SK-N-SH treated with all-trans-retinoic acid at 6 μM for 48 hours (cell line): ENCODE measurements at regions not wholly inside any gene's neighbourhood (a gene's known extent, or its start where the extent isn't known, plus 50 kb on each side); places are given as distances from the start of the nearest gene placed in this dataset.

Source experiments
- ATAC-seq: fragments of 200-7000 bp; cut with Tn5 transposase; 3 replicates; pipeline ENCODE4 v1.9.1; 2020; ENCODE audit warnings: mild to moderate bottlenecking, moderate library complexity
- ARNTL ChIP-seq: fragments of 450-650 bp; formaldehyde crosslinking; IDR thresholded peaks from 2 replicates; pipeline ENCODE4 v1.5.0; 2020; ENCODE audit warnings: low read depth, mild to moderate bottlenecking, moderate library complexity, borderline replicate concordance
- BACH2 ChIP-seq: fragments of 250-450 bp; sonication (Bioruptor Pico); IDR thresholded peaks from 2 replicates; pipeline ENCODE4 v1.9.0; 2021; ENCODE audit warnings: mild to moderate bottlenecking, borderline replicate concordance
- CSDC2 ChIP-seq: fragments of 250-450 bp; sonication (Bioruptor Pico); IDR thresholded peaks from 2 replicates; pipeline ENCODE4 v1.5.0; 2020; ENCODE audit warnings: mild to moderate bottlenecking, moderate library complexity
- CSRNP3 ChIP-seq: fragments of 250-450 bp; sonication (Bioruptor Pico); IDR thresholded peaks from 2 replicates; pipeline ENCODE4 v1.5.1; 2021; ENCODE audit warnings: mild to moderate bottlenecking, moderate library complexity
- ESRRG ChIP-seq: fragments of 250-450 bp; sonication (Bioruptor Pico); IDR thresholded peaks from 2 replicates; pipeline ENCODE4 v1.6.1; 2021; ENCODE audit warnings: mild to moderate bottlenecking
- GLIS3 ChIP-seq: fragments of 250-450 bp; sonication (Bioruptor Pico); IDR thresholded peaks from 2 replicates; pipeline ENCODE4 v1.5.0; 2020; ENCODE audit warnings: mild to moderate bottlenecking, moderate library complexity
- ISL1 ChIP-seq: fragments of 250-450 bp; sonication (Bioruptor Pico); IDR thresholded peaks from 2 replicates; pipeline ENCODE4 v2.1.2; 2022; ENCODE audit warnings: mild to moderate bottlenecking, moderate library complexity
- OSR1 ChIP-seq: fragments of 250-450 bp; sonication (Bioruptor Pico); IDR thresholded peaks from 2 replicates; pipeline ENCODE4 v1.8.0; 2022; ENCODE audit warnings: moderate library complexity, mild to moderate bottlenecking, inconsistent platforms
- PATZ1 ChIP-seq: fragments of 250-450 bp; sonication (Bioruptor Pico); IDR thresholded peaks from 2 replicates; pipeline ENCODE4 v1.8.0; 2020; ENCODE audit warnings: mild to moderate bottlenecking, moderate library complexity, borderline replicate concordance
- PPARA ChIP-seq: fragments of 250-450 bp; sonication (Bioruptor Pico); IDR thresholded peaks from 2 replicates; pipeline ENCODE4 v1.5.0; 2020; ENCODE audit warnings: mild to moderate bottlenecking, borderline replicate concordance
- RARB ChIP-seq: fragments of 250-450 bp; sonication (Bioruptor Pico); IDR thresholded peaks from 2 replicates; pipeline ENCODE4 v1.8.0; 2021; ENCODE audit warnings: mild to moderate bottlenecking, moderate library complexity
- SNAI2 ChIP-seq: fragments of 250-450 bp; sonication (Bioruptor Pico); IDR thresholded peaks from 2 replicates; pipeline ENCODE4 v1.5.0; 2020; ENCODE audit warnings: mild to moderate bottlenecking, moderate library complexity
- TCF4 ChIP-seq: fragments of 250-450 bp; sonication (Bioruptor Pico); IDR thresholded peaks from 2 replicates; pipeline ENCODE4 v1.8.0; 2021; ENCODE audit warnings: mild to moderate bottlenecking, moderate library complexity, borderline replicate concordance
- TSHZ2 ChIP-seq: fragments of 250-450 bp; sonication (Bioruptor Pico); IDR thresholded peaks from 2 replicates; pipeline ENCODE4 v1.5.0; 2020; ENCODE audit warnings: mild to moderate bottlenecking, moderate library complexity
- ZC3H10 ChIP-seq: fragments of 250-450 bp; sonication (Bioruptor Pico); IDR thresholded peaks from 2 replicates; pipeline ENCODE4 v1.5.1; 2021; ENCODE audit warnings: mild to moderate bottlenecking, moderate library complexity
- ZFP3 ChIP-seq: fragments of 250-450 bp; sonication (Bioruptor Pico); IDR thresholded peaks from 2 replicates; pipeline ENCODE4 v1.5.0; 2020; ENCODE audit warnings: mild to moderate bottlenecking, moderate library complexity
- ZFP30 ChIP-seq: fragments of 450-650 bp; formaldehyde crosslinking; IDR thresholded peaks from 2 replicates; pipeline ENCODE4 v1.5.0; 2022; ENCODE audit warnings: mild to moderate bottlenecking, moderate library complexity
- ZNF70 ChIP-seq: fragments of 450-650 bp; formaldehyde crosslinking; IDR thresholded peaks from 2 replicates; pipeline ENCODE4 v1.5.0; 2020; ENCODE audit warnings: mild to moderate bottlenecking, moderate library complexity
- ZNF8 ChIP-seq: fragments of 450-650 bp; formaldehyde crosslinking; IDR thresholded peaks from 2 replicates; pipeline ENCODE4 v1.5.0; 2020; ENCODE audit warnings: mild to moderate bottlenecking, moderate library complexity

- TF ChIP-seq TCF4 (CRISPR knock-in tag) (no peak), ISL1 (no peak)
- ATAC-seq = no peak
These were observed 74.3 kb upstream of the SERP2 start for GRCh38 chr13:44299152-44299943.

- peak; percentile 82 for ATAC-seq
- TF ChIP-seq ISL1 (peak; percentile 20; the same call in 1 of the 2 replicates), CSDC2 (CRISPR knock-in tag) (no peak)
These were observed 72.6 kb upstream of the SERP2 start for GRCh38 chr13:44300895-44301638.

GRCh38 chr13:44301639-44302015 is 72.0 kb upstream of the SERP2 start:
- no peak for TF ChIP-seq CSDC2 (CRISPR knock-in tag)
- TF ChIP-seq PPARA (CRISPR knock-in tag) = no peak
- TF ChIP-seq CSRNP3 = no peak
- TF ChIP-seq ZFP3 (CRISPR knock-in tag) = no peak
- TF ChIP-seq TSHZ2 = no peak
- no peak for TF ChIP-seq BACH2 (CRISPR knock-in tag)
- no peak for TF ChIP-seq GLIS3
- no peak for TF ChIP-seq ARNTL (CRISPR knock-in tag)
- no peak for TF ChIP-seq SNAI2 (CRISPR knock-in tag)
- TF ChIP-seq ZC3H10 (CRISPR knock-in tag) = no peak
- no peak for TF ChIP-seq ZNF70 (CRISPR knock-in tag)
- TF ChIP-seq TCF4 (CRISPR knock-in tag) = no peak
- TF ChIP-seq OSR1 (CRISPR knock-in tag) = no peak
- no peak for TF ChIP-seq PATZ1 (CRISPR knock-in tag)
- TF ChIP-seq ESRRG = no peak
- no peak for TF ChIP-seq ZNF8 (CRISPR knock-in tag)
- TF ChIP-seq RARB = no peak
- TF ChIP-seq ZFP30 (CRISPR knock-in tag) = no peak
- TF ChIP-seq, all 23 proteins: peak for 0
- no peak for ATAC-seq

GRCh38 chr13:44302233-44302632 is 71.4 kb upstream of the SERP2 start:
- no peak for ATAC-seq
- TF ChIP-seq ESRRG (no peak), PATZ1 (CRISPR knock-in tag) (no peak), TCF4 (CRISPR knock-in tag) (no peak), RARB (no peak)
- TF ChIP-seq, all 23 proteins: peak for 0
